Left lobe of liver (tissue), 2 donors: ENCODE measurements at regions not wholly inside any gene's neighbourhood (a gene's known extent, or its start where the extent isn't known, plus 50 kb on each side); places are given as distances from the start of the nearest gene placed in this dataset.
"Not testable (repeated sequence)": the region's sequence is repeated elsewhere in the genome, so short reads cannot be mapped to it uniquely, and the experiment has no call there.

ENCODE experiments used
- ATAC-seq: fragments of 200-7000 bp; cut with Tn5 transposase; one replicate; pipeline ENCODE4 v1.9.1; 2020; ENCODE audit warnings: mild to moderate bottlenecking, moderate library complexity
- DNase-seq: peaks from one replicate; pipeline ENCODE4 v3.0.0-alpha.2; 2020; ENCODE audit warnings: low spot score
- donor health status: DM: no; HTN: no; CAD: no; lungs with moderate emphysema.
- donor health status: DM: no; HTN: yes; CAD: no.

GRCh38 chr20:30811885-30812671 is 445.4 kb upstream of the DEFB115 start:
- ATAC-seq (peak; percentile 38), DNase-seq (no peak)

GRCh38 chr20:30812739-30813411 is 444.6 kb upstream of the DEFB115 start:
- DNase-seq: no peak
- no peak for ATAC-seq

GRCh38 chr20:30813412-30814311 is 443.8 kb upstream of the DEFB115 start:
- not testable (repeated sequence) for DNase-seq
- peak; percentile 25 for ATAC-seq

GRCh38 chr20:30814312-30814639 is 443.2 kb upstream of the DEFB115 start:
- DNase-seq, ATAC-seq: not testable (repeated sequence)

- not testable (repeated sequence) for DNase-seq, ATAC-seq
These were observed 442.4 kb upstream of the DEFB115 start for GRCh38 chr20:30815027-30815576.

GRCh38 chr20:30815577-30816181 is 441.8 kb upstream of the DEFB115 start:
- no peak for ATAC-seq
- no peak for DNase-seq

- DNase-seq (no peak), ATAC-seq (no peak)
These were observed 441.2 kb upstream of the DEFB115 start for GRCh38 chr20:30816182-30816645.

- ATAC-seq, DNase-seq: not testable (repeated sequence)
These were observed 435.8 kb upstream of the DEFB115 start for GRCh38 chr20:30821615-30822014.

- not testable (repeated sequence) for DNase-seq, ATAC-seq
These were observed 432.8 kb upstream of the DEFB115 start for GRCh38 chr20:30824666-30825065.

- DNase-seq, ATAC-seq: not testable (repeated sequence)
These were observed 411.5 kb upstream of the DEFB115 start for GRCh38 chr20:30845923-30846322.

- ATAC-seq, DNase-seq: not testable (repeated sequence)
These were observed 389.2 kb upstream of the DEFB115 start for GRCh38 chr20:30868271-30868670.

- not testable (repeated sequence) for ATAC-seq, DNase-seq
These were observed 386.3 kb upstream of the DEFB115 start for GRCh38 chr20:30871127-30871526.

- ATAC-seq, DNase-seq: not testable (repeated sequence)
These were observed 385.2 kb upstream of the DEFB115 start for GRCh38 chr20:30872252-30872651.

GRCh38 chr20:30875868-30876267 is 381.6 kb upstream of the DEFB115 start:
- not testable (repeated sequence) for DNase-seq, ATAC-seq

GRCh38 chr20:30891400-30891799 is 366.1 kb upstream of the DEFB115 start:
- DNase-seq: not testable (repeated sequence)

GRCh38 chr20:30892541-30893345 is 364.7 kb upstream of the DEFB115 start:
- ATAC-seq (no peak), DNase-seq (no peak)

More at GRCh38 chr20:30891400-30891799, 366.1 kb upstream of the DEFB115 start:
- not testable (repeated sequence) for ATAC-seq

- DNase-seq, ATAC-seq: not testable (repeated sequence)
These were observed 363.8 kb upstream of the DEFB115 start for GRCh38 chr20:30893346-30894314.
